SK-MEL-5 (cell line): ENCODE measurements at regions not wholly inside any gene's neighbourhood (a gene's known extent, or its start where the extent isn't known, plus 50 kb on each side); places are given as distances from the start of the nearest gene placed in this dataset.

Experiments
- DNase-seq: peaks from one replicate; pipeline ENCODE4 v3.0.0-alpha.2; 2016; ENCODE audit warnings: low read depth, low spot score
- in situ Hi-C: cut with HindIII; loops from 2 replicates; pipeline ENCODE4 v1.10.0; 2016; ENCODE audit warnings: low sequenced_read_pairs, high pct_unique_total_duplicates, low pct_unique_long_range_greater_than_20kb

- in situ Hi-C loops: no loop called here
Measured at GRCh38 chr3:20350449-20350848, 164.4 kb upstream of the SGO1 start.

GRCh38 chr3:20346916-20347315, 160.9 kb upstream of the SGO1 start:
- no peak for DNase-seq

More at GRCh38 chr3:20350449-20350848, 164.4 kb upstream of the SGO1 start:
- DNase-seq: no peak

DNA sequence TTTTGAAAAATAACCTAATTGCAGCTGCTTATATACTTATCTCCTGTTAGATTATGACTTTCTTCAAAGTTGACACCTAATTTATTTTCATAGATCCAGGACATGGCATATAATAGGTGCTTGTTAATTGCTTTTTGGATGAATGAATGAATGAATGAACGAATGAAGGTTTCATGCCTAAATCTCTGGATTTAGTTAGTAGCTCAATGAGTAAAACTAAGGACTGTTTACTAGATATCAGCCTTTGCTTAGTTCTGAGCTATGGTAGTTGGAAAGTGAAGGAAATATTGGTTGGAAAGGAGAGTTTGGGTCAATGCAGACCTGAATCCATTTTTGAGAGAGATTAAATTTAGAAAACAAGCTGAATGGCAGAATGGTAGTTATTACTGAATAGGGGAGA, 160.4 kb upstream of the SGO1 start:
- in situ Hi-C loops: no loop called here
- DNase-seq: no peak

More at GRCh38 chr3:20346916-20347315, 160.9 kb upstream of the SGO1 start:
- in situ Hi-C loops: no loop called here

GRCh38 chr3:20344400-20344959, 158.5 kb upstream of the SGO1 start:
- DNase-seq: no peak
- in situ Hi-C loops: no loop called here

GRCh38 chr3:20343790-20344189, 157.8 kb upstream of the SGO1 start:
- no peak for DNase-seq
- in situ Hi-C loops: no loop called here

DNA sequence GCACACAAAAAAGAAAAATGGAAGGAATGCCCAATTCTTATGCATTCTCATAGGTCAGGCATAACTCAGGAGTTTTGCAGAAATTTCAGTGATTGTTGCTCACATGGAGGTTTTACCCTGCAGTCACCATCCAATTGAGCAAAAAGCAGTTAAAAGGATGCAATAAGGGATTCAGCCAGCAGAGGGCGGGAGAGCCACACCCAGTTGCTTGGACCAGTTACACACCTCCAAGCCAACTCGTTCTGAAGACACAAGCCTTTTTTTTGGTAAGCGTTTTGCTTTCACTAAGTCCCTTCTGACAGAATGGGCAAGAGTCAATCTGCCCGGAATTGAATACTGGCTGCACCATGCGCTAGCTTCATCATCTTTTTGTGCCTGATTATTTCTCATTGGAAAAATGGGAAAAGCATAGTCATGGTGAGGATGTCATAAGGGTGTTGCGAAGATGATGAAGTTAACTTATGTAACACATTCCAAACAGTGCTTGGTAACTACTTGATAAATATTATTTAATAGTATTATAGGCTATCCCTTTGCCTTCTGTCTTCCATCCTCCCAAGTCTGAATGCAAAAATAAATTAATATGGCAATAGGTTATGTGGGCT, 154.4 kb upstream of the SGO1 start:
- in situ Hi-C loops: no loop called here

DNA sequence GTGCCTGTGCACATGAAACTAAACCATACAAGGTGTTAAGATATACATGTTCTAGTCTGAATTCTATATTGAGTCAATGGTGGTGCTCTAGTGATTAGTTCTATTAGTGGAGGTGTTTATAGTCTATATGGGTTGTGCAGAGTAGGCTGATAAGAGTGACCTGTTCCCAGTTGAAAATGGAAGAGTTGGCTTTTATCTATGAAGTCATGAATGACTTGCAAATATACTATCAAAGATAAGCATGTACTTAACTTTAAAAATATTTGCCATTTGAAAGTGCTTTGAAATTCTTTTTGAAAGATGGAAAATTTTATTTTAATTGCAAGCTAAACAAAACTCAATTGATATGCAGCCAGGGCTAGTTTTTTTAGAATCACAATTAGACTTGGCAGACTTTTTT, 150.6 kb upstream of the SGO1 start:
- in situ Hi-C loops: no loop called here
- DNase-seq: no peak

More for the DNA sequence above, 154.4 kb upstream of the SGO1 start:
- DNase-seq: peak; percentile 87

GRCh38 chr3:20334842-20335241, 148.8 kb upstream of the SGO1 start:
- DNase-seq: no peak
- in situ Hi-C loops: no loop called here

DNA sequence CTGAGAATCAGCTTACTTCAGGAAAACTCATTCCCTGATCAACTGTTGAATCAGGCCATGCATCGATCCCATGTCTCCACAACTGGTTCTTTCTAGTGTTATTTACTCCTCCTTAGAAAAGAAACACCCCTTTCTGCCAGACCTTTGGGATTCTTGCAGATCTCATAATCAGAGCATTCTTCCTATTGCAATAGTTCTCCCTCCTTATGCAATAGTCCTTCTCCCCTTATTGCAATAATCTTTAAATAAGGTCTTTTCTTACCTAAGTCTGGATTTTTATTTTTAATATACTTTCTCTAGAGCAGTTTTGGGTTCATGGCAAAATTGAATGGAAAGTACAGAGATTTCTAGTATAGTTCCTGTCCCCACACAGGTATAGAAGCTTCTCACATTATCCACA, 141.9 kb upstream of the SGO1 start:
- in situ Hi-C loops: no loop called here
- no peak for DNase-seq

- in situ Hi-C loops: no loop called here
- DNase-seq: no peak
Measured at GRCh38 chr3:20326541-20326940, 140.5 kb upstream of the SGO1 start.

- in situ Hi-C loops: no loop called here
Measured at GRCh38 chr3:20325563-20325962, 139.6 kb upstream of the SGO1 start.

DNA sequence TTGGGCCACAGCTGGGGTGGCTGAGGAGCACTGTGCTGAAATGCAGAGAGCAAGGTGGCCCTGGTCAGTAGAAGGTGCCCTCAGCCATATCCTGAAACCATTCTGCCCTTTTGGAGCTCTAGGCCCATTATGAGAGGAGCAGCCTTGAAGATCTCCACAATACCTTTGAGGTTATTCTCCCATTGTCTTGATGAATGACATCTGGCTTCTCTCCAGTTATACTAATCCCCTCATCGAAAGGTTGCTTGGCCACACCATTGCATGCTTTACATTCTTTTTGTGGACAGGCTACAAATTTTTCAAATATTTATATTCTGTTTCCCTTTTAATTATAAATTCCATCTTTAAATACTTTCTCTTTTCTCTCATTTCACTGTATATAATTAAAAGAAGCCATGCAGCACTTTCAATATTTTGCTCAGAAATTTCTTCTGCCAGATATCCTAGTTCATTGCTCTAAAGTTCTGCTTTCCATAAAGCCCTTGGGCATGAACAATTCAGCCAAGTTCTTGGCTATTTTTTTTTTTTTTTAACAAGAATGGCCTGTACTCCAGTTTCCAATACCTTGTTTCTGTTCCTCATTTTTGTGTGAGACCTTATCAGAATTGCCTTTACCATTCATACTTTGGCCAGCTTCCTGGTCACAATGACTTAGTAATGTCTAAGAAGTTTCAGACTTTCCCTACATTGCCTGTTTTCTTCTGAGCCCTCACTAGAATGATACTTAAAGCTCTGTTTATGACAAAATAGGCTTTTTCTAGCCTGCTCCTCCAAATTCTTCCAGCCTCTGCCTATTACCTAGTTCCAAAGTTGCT, 138.9 kb upstream of the SGO1 start:
- DNase-seq: no peak
- in situ Hi-C loops: no loop called here

More at GRCh38 chr3:20325563-20325962, 139.6 kb upstream of the SGO1 start:
- no peak for DNase-seq

- in situ Hi-C loops: no loop called here
- DNase-seq: no peak
Measured at GRCh38 chr3:20323307-20323927, 137.4 kb upstream of the SGO1 start.

GRCh38 chr3:20322085-20322484, 136.1 kb upstream of the SGO1 start:
- DNase-seq: no peak
- in situ Hi-C loops: no loop called here

DNA sequence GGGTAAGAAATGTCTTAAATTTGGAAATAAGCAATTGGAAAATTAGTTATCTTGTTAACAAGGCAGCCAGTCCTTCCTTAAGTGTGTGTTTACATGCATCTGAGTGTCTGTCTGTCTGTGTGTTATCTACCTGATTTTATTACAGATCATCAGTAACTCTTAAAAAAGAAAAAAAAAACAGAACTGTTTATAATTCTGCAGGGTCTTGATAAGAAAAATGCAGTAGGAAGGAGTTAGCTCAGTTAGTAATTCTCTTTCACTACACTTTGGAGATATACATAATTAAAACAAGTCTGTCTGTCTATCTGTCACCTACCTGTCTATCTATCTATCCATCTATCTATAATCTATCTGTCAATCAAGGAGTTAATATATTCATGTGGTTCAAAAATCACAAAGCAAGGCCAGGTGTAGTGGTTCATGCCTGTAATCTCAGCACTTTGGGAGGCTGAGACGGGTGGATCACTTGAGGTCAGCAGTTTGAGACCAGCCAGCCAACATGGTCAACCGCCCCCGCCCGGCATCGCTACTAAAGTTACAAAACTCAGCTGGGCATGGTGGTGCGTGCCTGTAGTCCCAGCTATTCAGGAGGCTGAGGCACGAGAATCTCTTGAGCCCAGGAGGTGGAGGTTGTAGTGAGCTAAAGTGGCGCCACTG, 135.5 kb upstream of the SGO1 start:
- in situ Hi-C loops: no loop called here
- no peak for DNase-seq

GRCh38 chr3:20320489-20320888, 134.5 kb upstream of the SGO1 start:
- no peak for DNase-seq
- in situ Hi-C loops: no loop called here

DNA sequence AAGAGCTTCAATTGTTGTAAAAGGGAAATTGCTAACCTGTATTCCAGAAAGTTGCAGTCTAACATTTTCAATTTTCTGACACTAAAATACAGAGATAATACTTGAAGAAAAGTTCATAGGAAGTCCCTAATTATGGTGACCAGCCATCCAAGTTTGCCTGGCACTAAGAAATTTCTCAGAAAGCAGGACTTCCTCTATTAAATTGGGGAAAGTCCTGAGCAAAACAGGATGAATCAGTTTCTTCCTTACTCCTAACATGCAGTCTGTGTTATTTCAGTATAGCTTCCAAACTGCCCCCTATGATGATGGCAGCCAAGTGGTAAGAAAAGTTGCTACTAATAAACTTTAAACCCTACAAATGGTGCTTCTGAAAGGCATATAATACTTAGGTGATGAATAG, 133.5 kb upstream of the SGO1 start:
- no peak for DNase-seq
- in situ Hi-C loops: no loop called here

GRCh38 chr3:20317616-20318015, 131.6 kb upstream of the SGO1 start:
- in situ Hi-C loops: no loop called here
- DNase-seq: no peak
